Caco-2 (cell line): ENCODE measurements at regions not wholly inside any gene's neighbourhood (a gene's known extent, or its start where the extent isn't known, plus 50 kb on each side); places are given as distances from the start of the nearest gene placed in this dataset.

Experiments
- BruUV-seq: library from RNA; stranded (reverse); fragments of 400-500 nt; replicated peaks from 2 replicates; lab custom pipeline; 2021; lab: Mats Ljungman, UMichigan
- CTCF ChIA-PET: fragments of 300-600 bp; sonication (Branson Sonifier 250); formaldehyde crosslinking; loops from one replicate; lab custom pipeline; 2022; ENCODE audit warnings: antibody characterized with exemption; lab: Charles Lee
- POLR2A ChIA-PET: fragments of 300-600 bp; sonication (Branson Sonifier 250); formaldehyde crosslinking; loops from one replicate; lab custom pipeline; 2022; ENCODE audit warnings: antibody characterized with exemption; lab: Charles Lee
- DNase-seq, 2 experiments: peaks; one replicate each; pipeline versions ENCODE4 v3.0.0 to v3.0.0-alpha.2; 2020 to 2022
- H3K27me3 ChIP-seq: replicated peaks from 2 replicates; pipeline ENCODE4 v1.6.0; 2011; ENCODE audit warnings: low read length; ENCODE audit not compliant: control insufficient read depth, insufficient read depth
- H3K36me3 ChIP-seq: 2 replicates; pipeline ENCODE4 v1.5.1; 2011; ENCODE audit warnings: low read length; ENCODE audit not compliant: control insufficient read depth, insufficient read depth
- H3K4me1 ChIP-seq: fragments of 250-450 bp; sonication (Bioruptor Pico); 2 replicates; pipeline ENCODE4 v1.5.1; 2020; ENCODE audit warnings: mild to moderate bottlenecking
- H3K4me3 ChIP-seq: 2 replicates; pipeline ENCODE4 v1.5.1; 2011; ENCODE audit warnings: low read depth, mild to moderate bottlenecking, control low read depth, low read length
- H3K9me3 ChIP-seq: fragments of 250-450 bp; sonication (Bioruptor Pico); 2 replicates; pipeline ENCODE4 v1.5.1; 2020; ENCODE audit warnings: mild to moderate bottlenecking, moderate library complexity
- H3K27ac Mint-ChIP-seq: one replicate; pipeline ENCODE4 v1.8.0; 2022; ENCODE audit warnings: mixed read lengths; ENCODE audit not compliant: unreplicated experiment
- H3K27me3 Mint-ChIP-seq: one replicate; pipeline ENCODE4 v1.8.0; 2022; ENCODE audit warnings: mixed read lengths; ENCODE audit not compliant: insufficient read depth, unreplicated experiment
- H3K36me3 Mint-ChIP-seq: one replicate; pipeline ENCODE4 v1.8.0; 2022; ENCODE audit warnings: mild to moderate bottlenecking, mixed read lengths; ENCODE audit not compliant: insufficient read depth, unreplicated experiment
- H3K4me1 Mint-ChIP-seq: one replicate; pipeline ENCODE4 v1.8.0; 2022; ENCODE audit warnings: low read depth, mixed read lengths; ENCODE audit not compliant: unreplicated experiment
- H3K4me3 Mint-ChIP-seq: one replicate; pipeline ENCODE4 v1.8.0; 2022; ENCODE audit warnings: mild to moderate bottlenecking, moderate library complexity, mixed read lengths; ENCODE audit not compliant: unreplicated experiment
- H3K9me3 Mint-ChIP-seq: one replicate; pipeline ENCODE4 v1.8.0; 2022; ENCODE audit warnings: mixed read lengths; ENCODE audit not compliant: unreplicated experiment
- CTCF ChIP-seq, 2 experiments: fragments of 200-600 bp in 1 of 2; IDR thresholded peaks; 1 replicate in 1 of 2; 2 replicates in 1 of 2; pipeline versions ENCODE4 v1.5.1 to v1.8.0; 2011 to 2022; ENCODE audit warnings: antibody characterized with exemption in 1 of 2, control low read depth in 1 of 2, inconsistent platforms in 1 of 2, low read depth in 1 of 2, low read length in 1 of 2, mild to moderate bottlenecking in 1 of 2, moderate library complexity in 1 of 2; ENCODE audit not compliant: insufficient read depth in 1 of 2, severe bottlenecking in 1 of 2, unreplicated experiment in 1 of 2
- intact Hi-C: fragments of 100-400 bp; cut with micrococcal nuclease; formaldehyde crosslinking; loops from one replicate; pipeline ENCODE4 v1.10.0; 2022; ENCODE audit not compliant: unreplicated experiment

GRCh38 chr7:23887660-23888059, 177.6 kb downstream of the STK31 start:
- Histone ChIP-seq H3K27me3 (no peaks in the 10 kb centered on the region), H3K4me3 (no peak overlapping the region), H3K9me3 (no peaks in the 10 kb centered on the region), H3K36me3 (no peaks in the 10 kb centered on the region), H3K4me1 (no peaks in the 10 kb centered on the region)
- intact Hi-C loops = no loop called here
- H3K9me3 Mint-ChIP-seq = no peaks in the 10 kb centered on the region
- H3K27me3 Mint-ChIP-seq = no peaks in the 10 kb centered on the region
- no peak overlapping the region for H3K4me3 Mint-ChIP-seq
- no peak overlapping the region for H3K27ac Mint-ChIP-seq
- H3K4me1 Mint-ChIP-seq = no peaks in the 10 kb centered on the region
- BruUV-seq = no TSS peak
- ChIA-PET POLR2A (no interaction called here), CTCF (no interaction called here)
- no peak for DNase-seq
- H3K36me3 Mint-ChIP-seq = no peaks in the 10 kb centered on the region
- no peak for TF ChIP-seq CTCF (IDR thresholded peaks at IDR 0.05; ENCODE audit: insufficient read depth in 1 of 2, low read depth in 1 of 2, low read length in 1 of 2, severe bottlenecking in 1 of 2, unreplicated experiment in 1 of 2)

GRCh38 chr7:23888958-23889357, 178.9 kb downstream of the STK31 start:
- no peaks in the 10 kb centered on the region for H3K27me3 ChIP-seq

GRCh38 chr7:23889566-23889965, 179.5 kb downstream of the STK31 start:
- no peak for TF ChIP-seq CTCF (IDR thresholded peaks at IDR 0.05; ENCODE audit: insufficient read depth in 1 of 2, low read depth in 1 of 2, low read length in 1 of 2, severe bottlenecking in 1 of 2, unreplicated experiment in 1 of 2)
- BruUV-seq = no TSS peak
- intact Hi-C loops = no loop called here
- no peaks in the 10 kb centered on the region for H3K36me3 ChIP-seq
- POLR2A ChIA-PET = no interaction called here
- no peaks in the 10 kb centered on the region for H3K27me3 Mint-ChIP-seq
- CTCF ChIA-PET = no interaction called here
- H3K4me3 ChIP-seq = no peak overlapping the region
- H3K4me1 ChIP-seq = peaks cover 15% of the 10 kb centered on the region
- H3K9me3 ChIP-seq = no peaks in the 10 kb centered on the region
- DNase-seq = no peak
- no peaks in the 10 kb centered on the region for H3K27me3 ChIP-seq
- no peaks in the 10 kb centered on the region for H3K9me3 Mint-ChIP-seq
- H3K4me3 Mint-ChIP-seq = no peak overlapping the region
- no peaks in the 10 kb centered on the region for H3K36me3 Mint-ChIP-seq
- no peak overlapping the region for H3K27ac Mint-ChIP-seq
- peaks cover 6% of the 10 kb centered on the region for H3K4me1 Mint-ChIP-seq

More at GRCh38 chr7:23888958-23889357, 178.9 kb downstream of the STK31 start:
- Mint-ChIP-seq H3K27me3 (no peaks in the 10 kb centered on the region), H3K4me3 (no peak overlapping the region), H3K4me1 (peaks cover 5% of the 10 kb centered on the region), H3K27ac (no peak overlapping the region), H3K9me3 (no peaks in the 10 kb centered on the region), H3K36me3 (no peaks in the 10 kb centered on the region)
- BruUV-seq = no TSS peak
- TF ChIP-seq CTCF (IDR thresholded peaks at IDR 0.05; ENCODE audit: insufficient read depth in 1 of 2, low read depth in 1 of 2, low read length in 1 of 2, severe bottlenecking in 1 of 2, unreplicated experiment in 1 of 2) = no peak
- intact Hi-C loops = no loop called here
- Histone ChIP-seq H3K4me1 (peaks cover 9% of the 10 kb centered on the region), H3K9me3 (no peaks in the 10 kb centered on the region), H3K36me3 (no peaks in the 10 kb centered on the region), H3K4me3 (no peak overlapping the region)
- ChIA-PET POLR2A (no interaction called here), CTCF (no interaction called here)
- DNase-seq = no peak
